Activated T-cell treated with anti-CD3 and anti-CD28 coated beads for 1 hour (primary cell): ENCODE measurements at regions not wholly inside any gene's neighbourhood (a gene's known extent, or its start where the extent isn't known, plus 50 kb on each side); places are given as distances from the start of the nearest gene placed in this dataset.
"Not testable (repeated sequence)": the region's sequence is repeated elsewhere in the genome, so short reads cannot be mapped to it uniquely, and the experiment has no call there.

Source experiments
- DNase-seq: peaks from one replicate; pipeline ENCODE4 v3.0.0-alpha.2; 2020; ENCODE audit warnings: low read depth

DNA sequence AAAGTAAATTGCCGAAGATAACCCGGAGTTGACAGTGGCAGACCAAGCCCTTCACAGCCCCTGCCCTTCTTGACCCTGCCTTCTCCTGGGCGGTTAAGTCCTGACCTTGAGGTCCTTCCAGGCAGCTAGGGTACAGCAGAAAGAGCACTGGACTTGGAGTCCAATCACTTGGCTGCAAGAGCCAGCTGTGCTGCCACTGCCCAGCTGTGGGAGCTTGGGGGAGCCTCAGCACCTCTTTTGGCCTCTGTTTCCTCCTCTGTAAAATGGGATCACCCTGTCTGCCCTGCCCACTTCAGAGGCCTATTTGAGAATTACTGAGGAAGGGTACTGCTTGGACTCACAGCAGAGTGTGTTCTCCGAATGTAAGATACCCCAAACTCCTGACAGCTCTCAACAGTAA is 66.2 kb upstream of the SMAD6 start:
- no peak for DNase-seq

DNA sequence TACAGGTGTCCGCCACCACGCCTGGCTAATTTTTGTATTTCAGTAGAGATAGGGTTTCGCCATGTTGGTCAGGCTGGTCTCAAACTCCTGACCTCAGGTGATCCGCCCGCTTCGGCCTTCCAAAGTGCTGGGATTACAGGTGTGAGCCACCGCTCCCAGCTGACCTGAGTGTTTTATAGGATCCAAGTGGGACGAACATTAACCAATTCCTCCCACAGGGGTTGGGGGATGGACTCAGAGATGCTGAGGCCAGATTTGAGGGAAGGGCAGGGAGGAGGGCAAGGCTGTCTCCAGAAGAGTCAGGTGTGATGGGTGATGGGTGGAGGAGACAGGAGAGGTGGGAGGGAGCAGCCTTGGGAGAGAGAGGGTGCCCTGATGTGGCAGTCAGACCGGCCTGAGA is 65.0 kb upstream of the SMAD6 start:
- DNase-seq = not testable (repeated sequence)

DNA sequence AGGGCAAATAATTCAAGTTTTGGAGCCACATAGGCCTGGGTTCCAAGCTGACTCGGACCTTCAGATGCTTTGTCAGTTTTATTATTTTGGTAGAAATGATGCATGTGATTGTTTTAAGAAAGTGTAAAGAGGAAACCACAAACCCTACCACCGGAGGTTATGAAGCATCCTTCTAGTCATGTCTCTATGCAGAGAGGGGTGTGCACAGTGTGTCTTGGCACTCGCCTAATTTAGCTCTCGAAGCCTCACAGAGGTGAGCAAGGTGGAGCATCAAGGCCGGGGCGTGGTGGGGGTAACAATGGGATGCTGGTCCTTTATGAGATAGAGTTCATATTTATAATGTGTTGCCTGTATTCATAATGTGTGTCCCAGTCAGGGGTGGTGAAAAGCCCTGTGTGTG is 63.7 kb upstream of the SMAD6 start:
- DNase-seq = no peak

DNA sequence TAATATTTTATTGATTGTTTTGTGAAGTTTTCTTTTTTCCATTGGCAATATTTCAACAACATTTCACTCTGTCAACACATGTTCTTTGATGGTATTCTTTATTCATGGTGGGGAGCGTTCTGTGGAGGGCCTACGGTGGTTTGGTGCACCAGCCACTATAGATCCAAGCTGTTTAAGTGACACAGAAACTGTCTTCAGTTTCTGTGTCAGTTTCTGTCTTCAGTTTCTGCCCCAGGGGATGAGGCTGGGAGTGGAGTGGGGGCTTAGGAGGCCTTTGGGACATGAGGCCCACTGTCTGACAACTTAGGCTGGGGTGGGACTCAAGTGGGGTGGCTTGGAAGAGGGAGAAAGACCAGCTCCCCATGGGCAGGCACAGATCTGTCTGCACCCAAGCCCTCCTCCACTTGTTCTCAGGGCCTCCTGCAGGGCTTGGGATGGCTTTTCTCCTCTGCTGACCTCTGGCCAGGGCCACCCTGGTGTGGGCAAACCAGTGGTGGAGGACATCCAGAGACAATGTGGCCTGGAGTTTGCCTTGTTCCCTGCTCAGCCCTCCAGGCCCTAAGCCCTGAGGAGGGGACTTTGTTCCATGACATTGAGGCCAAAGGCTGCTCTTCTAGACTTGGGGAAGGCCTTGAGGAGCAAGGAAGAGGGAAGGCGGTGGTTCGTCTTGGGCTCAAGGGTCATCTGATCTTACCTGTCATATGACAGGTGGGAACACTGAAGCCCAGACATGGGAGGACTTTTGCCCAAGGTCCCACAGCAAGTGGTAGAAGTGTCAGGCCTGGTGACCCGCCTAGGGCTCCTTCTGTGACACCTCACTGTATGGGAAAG is 60.3 kb upstream of the SMAD6 start:
- DNase-seq = no peak

DNA sequence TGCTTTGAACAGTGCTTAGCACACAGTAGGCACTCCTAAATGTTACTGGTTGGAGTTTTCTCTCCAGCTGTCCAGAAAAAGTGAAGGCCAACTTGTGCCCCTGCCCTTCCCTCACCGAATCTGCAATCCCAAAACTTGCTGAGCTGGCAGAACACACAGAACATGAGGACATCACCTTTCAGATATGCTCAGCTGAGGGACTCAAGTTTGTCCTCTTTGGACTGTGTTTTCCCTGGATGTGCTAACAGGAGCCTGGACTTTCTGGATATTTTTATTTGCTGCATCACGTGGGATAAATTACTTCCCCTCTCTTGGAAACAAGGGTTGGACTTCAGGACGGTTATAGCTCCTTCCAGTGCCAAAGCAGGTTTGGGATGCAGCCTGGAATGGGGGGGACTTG is 59.5 kb upstream of the SMAD6 start:
- no peak for DNase-seq

DNA sequence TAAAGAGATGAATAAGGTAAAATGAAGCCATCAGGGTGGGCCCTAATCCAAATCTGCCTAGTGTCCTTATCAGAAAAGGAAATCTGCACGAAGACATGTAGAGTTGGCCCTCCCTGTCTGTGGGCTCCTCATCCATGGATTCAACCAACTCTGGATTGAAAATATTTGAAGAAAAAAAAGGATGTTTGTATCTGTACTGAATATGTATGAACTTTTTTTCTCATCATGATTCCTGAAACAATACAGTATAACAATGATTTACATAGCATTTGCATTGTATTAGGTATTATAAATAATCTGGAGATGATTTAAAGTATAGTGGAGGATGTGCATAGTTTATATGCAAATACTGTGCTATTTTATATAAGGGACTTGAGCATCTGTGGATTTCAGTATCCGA is 59.0 kb upstream of the SMAD6 start:
- no peak for DNase-seq

DNA sequence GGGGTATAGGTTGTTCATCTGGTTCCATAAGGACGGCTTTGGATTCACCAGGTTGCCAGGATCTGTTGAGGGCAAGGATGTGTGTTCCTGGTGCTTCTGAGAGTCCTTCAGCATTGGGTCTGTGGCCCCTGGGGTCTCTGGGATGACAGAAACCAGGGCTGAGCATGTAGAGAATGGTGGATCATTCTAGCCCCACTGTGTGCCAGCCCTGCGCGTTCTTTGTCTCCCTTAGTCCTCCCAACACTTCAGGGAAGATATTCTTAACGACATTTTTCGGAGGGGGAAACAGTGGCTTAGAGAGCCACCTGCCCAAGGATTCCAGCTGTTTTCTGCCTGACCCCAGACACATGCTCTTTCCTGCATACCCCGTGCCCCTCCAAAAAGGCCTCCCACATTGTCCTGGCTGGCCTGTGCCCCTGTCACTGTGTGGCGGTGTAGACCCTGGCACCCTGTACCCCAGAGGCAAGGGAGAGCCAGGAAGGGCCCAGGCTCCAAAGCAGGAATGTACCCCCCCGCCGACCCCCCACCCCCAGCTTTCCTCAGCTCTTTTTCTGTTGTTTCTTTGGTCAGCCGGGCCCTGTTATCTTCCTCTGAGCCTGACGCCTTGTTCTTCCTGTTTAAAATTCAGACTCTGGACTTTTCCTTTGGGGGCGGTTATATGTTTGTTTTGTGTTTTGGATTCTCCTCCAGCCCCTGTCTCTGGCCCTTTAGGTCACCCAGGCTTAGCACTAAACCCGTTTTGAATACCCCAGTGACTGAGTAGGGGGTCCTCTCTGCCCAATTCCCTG is 57.8 kb upstream of the SMAD6 start:
- no peak for DNase-seq

DNA sequence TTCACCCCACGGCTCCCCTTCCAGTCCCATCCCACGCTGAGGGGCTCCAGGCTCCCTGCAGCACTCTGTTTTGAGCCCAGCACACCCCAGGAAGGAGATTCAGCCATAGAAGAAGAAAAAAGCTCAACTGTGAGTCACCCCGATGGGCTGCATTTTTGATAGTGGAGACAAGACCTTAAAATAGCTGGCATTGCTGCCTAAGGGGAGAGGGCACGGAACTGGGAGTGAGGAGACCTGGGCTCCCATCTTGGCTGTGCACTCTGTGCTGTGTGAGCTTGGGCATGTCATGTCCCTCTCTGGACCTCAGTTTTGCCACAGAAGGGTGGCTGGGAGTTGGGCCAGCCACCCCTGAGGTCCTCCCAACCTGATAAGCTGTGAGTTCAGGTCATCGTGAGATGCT is 57.2 kb upstream of the SMAD6 start:
- no peak for DNase-seq

DNA sequence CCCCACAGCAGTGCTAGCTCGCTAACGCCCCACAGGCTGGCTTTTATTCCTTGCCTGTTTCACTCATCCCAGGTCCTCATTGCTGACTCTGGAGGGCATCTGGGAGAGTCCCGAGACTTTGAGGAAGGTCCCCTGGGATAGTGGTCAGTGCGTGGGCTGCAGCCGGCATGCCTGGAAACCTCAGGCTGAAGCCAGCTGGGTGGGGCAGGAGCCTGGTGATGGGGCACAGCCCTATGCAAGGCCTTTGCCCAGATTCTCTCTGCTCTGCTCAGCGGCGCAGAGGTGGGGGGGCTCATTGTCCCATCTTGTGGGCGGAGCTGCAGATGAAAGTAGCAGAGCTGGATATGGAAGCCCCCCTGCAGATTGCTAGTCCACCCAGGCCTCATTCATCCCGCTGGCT is 55.7 kb upstream of the SMAD6 start:
- no peak for DNase-seq

DNA sequence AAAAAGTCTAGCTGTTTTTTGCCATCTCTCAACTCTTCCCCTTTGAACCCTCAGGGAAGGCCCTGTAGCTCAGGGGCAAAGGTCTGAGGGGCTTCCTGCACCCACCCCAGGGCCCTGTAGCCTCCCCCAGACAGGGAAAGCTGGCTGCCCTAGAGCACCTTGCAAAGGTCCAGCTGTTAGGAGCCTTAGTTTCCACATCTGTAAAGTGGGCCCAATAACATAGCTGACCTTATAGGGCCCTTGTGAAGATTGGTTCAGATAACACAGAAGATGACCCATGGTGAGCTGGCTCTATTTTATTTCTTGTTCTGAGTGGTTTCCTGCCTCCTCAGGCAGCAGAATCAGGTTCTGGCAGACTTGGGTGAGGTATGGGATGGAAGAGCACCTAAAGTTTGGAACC is 55.2 kb upstream of the SMAD6 start:
- no peak for DNase-seq

DNA sequence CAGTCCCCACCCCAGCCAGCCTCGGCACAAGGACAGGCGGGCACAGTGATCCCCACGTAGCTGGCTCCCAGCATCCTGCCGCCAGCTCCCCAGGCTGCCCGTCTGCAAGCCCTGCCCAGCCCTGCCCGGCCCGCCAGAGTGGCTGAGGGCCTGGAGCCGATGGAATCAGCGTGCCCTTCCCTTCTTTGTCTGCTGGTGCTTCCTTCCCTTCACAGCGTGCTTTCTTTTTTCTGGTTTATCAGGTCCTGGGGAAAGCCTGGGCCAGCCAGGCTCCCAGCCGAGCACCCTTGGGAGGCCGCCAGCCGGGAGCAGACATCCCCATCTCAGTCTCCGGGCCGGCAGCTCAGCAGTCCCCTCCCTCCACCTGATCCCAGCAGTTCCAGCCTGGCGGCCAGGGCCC is 54.7 kb upstream of the SMAD6 start:
- DNase-seq = no peak

DNA sequence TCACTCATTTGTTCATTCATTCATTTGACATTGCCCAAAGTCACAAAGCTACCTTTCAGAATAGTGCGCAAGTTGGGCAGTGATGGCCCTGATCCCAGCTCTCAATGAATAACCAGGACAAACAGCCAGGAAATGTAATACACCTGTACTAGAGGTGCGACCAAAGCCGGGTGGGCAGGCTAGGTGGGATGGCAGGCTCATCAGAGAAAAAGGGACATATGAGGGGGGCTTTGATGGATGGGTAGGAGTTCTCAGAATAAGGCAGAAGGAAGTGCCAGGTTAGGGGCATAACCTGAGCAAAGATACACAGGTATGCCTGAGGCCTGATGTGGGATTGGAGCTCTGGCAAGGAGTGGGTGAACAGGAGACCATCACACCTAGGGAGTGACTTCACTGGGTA is 53.4 kb upstream of the SMAD6 start:
- no peak for DNase-seq

DNA sequence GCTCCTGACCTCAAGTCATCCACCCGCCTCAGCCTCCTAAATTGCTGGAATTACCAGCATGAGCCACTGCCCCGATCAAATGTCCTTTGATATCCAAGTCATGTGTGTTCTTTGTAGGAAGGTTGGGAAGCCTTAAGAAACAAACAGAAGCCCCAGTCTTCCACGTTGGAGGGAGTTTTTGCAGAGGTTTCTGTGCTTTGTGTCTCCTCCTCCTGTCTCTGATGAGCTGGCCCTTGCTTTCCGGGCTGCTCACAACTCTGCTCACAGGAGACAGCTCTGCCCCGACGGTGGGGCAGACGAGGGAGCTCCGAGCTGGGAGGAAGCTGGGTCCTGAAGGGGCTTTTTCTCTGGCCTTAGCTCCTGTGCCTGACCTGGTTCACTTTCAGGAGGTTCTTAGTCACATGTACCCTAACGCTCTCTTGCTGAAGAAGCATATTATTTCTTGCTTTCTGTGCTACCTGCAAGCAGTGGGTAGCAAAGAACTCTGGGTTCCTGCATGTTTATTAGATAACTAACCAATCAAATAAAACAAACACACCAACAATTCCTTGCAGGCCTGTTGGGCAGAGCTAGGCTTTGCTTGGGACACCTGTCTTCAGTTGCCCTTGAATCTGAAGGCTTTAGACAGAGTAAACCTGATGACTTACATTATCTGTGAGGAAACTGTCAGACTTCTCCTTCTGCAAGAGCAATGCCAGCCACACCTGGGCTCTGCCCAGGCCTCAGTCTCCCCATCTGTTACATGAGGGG is 52.6 kb upstream of the SMAD6 start:
- no peak for DNase-seq

DNA sequence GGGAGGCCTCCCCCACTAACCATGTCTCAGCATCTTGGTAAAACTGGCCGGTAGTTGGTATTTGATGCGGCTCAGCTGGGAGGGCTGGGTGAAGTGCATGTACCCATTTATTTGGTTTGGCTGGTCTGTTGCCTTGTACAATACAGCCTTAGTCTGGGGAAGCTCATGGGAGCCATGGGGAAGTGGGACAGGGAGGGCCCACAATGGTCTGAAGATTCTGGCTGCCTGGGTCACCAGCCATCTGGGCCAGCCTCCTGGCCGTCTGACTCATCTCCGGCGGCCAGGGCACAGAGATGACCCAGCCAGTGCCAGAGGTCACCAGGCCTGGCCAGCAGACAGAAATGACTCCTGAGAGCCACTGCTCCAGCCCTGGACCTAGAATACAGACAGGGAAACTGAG is 51.6 kb upstream of the SMAD6 start:
- DNase-seq = no peak

DNA sequence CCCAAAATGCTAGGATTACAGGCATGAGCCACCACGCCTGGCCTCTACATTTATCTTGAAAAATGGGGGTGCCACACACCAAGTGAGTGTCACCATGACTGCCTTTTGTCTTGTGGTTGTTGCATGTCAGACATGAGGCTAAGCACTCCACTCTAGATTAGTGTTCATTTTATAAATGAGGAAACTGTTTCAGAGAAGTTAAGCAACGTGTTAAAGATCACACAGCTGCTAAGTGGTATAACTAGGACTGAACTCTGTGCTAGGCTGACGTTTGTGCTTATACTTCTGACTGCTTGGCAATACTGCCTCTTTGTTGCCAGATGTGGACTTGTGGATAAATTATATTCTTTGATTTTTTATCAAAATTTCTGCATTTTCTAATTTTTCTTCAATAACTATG is 50.8 kb upstream of the SMAD6 start:
- no peak for DNase-seq

DNA sequence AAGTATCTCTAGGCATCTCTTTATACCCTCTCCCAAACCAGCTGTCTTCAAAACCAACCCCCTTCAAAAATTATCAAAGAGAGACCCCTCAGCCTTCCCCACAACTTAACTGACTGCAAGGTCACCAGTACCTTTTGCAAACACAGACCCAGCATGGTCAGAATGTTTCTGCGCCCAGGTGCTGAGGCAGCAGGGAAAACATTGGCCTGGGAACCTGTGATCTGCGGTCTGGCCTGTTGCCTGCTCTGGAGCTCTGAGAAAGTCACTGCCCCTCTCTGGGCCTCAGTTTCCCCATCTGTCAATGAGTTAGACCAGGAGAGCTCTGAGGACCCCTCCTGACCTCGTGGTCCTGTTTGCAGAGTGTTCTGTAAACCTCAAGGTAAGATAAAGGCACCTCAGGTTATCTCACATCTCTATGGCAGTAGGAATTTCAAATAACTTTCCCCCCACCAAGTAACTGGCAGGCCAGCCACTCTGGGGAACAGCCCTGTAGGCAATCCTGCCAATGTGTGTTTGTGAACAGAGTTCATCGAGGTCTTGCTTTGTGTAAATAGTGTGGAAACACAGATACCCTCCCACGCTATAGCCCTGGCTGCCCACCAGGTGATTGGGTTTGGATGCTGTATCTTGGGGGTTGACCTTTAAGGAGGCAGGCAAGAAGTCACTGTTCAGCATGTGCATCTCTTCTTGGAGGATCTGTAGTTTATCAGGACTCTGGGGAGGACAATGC is 50.0 kb upstream of the SMAD6 start:
- no peak for DNase-seq
